NCI-H1048 (cell line): ENCODE measurements at regions not wholly inside any gene's neighbourhood (a gene's known extent, or its start where the extent isn't known, plus 50 kb on each side); places are given as distances from the start of the nearest gene placed in this dataset.

Source experiments
- DNase-seq: peaks from one replicate; lab custom pipeline; 2025; lab: John Stamatoyannopoulos, UW

DNA sequence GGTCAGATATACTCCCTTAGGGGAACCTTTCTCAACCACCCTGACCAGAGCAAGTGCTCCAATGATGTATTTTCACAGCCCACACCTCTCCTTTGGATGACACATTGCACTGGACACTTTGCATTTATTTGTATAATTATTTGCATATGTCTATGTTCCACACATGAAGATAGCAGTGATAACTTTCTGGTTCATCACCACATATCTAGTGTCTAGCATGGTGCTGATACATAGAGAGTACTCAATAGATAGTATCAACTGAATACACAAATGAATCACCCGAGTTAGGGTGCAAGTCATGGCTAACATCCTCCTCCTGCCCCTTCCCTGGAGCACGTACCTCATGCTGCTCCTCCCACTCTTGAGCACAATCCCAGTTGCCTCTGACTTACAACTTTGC, 617.6 kb downstream of the EBF1 start:
- DNase-seq: no peak

DNA sequence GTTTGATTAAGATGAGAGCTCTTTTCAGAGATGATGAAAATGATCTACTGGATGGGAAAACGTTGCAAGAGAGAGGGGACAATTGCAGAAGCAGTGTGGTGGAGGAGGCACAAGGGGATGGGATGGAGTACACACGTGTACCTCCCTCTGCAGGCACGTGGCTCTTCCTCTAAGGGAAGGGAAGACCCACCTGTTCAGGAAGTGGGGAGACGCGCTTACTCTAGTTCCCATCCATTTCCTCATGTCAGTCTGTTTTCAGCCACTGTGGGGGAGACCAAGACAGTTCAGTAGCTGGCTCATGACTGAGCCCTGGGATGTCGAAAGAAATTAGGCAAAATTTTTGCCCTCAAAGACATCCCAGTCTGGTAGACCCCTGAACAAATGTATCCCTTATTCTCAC, 619.2 kb upstream of the CLINT1 start:
- DNase-seq: no peak

DNA sequence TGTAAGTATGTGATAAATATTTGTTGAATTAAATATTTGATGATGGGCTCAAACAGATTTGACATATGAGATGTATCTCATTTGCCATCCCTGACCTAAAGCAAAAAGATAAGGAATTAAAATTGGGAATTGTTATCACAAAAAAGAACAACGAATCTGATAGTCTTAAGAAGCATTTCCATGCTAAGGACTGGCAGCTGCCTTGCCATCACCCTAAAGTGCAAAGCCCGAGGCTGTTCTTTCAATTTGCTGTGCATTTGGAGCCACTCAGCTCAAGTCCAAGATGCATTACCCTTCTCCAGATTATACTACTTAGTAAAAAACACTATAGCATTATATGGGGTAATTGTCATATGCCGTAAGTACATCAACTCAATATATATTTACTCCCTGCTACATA, 618.3 kb upstream of the CLINT1 start:
- DNase-seq: no peak

- DNase-seq: no peak
Measured at GRCh38 chr5:158473016-158473635, 614.2 kb upstream of the CLINT1 start.

- DNase-seq: no peak
Measured at GRCh38 chr5:158471535-158471924, 612.6 kb upstream of the CLINT1 start.

- DNase-seq: no peak
Measured at GRCh38 chr5:158470764-158471534, 612.0 kb upstream of the CLINT1 start.

DNA sequence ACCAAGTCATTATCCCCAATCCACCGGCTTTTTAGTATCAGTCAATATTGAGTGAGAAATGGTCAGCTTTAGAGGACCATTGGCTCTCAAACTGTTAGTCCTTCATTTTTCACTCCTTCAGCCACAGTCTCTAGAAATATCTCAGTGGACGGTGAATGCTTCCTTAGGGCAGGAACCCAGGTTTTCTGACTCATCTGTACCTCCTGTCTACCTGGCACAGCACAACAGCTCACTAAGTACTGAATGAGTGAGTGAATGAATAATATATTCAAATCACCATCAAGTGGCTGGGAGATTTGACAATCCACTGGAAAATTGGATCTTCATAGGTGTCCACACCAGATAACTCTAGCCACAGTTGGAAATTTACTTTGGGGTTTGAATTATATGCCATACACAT, 609.5 kb upstream of the CLINT1 start:
- no peak for DNase-seq

DNA sequence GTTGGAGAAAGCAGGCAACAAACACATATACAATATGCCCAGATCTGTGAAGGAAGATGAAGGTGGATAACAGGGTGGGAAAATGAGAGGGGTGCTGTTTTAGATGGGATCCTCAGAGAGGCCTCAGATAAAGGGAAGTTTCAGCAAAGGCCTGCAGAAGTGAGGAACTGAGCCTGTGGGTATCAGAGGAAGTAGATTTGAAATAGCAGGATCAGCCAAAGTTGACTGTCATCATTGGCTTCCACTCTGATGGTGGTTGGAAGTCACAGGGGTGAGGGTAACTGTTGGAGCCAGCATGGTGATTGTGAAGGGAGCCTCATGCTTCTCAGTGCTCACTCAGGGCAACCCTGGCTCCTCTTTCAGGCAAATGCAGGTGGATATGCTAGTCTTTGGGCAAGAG, 607.2 kb upstream of the CLINT1 start:
- no peak for DNase-seq

DNA sequence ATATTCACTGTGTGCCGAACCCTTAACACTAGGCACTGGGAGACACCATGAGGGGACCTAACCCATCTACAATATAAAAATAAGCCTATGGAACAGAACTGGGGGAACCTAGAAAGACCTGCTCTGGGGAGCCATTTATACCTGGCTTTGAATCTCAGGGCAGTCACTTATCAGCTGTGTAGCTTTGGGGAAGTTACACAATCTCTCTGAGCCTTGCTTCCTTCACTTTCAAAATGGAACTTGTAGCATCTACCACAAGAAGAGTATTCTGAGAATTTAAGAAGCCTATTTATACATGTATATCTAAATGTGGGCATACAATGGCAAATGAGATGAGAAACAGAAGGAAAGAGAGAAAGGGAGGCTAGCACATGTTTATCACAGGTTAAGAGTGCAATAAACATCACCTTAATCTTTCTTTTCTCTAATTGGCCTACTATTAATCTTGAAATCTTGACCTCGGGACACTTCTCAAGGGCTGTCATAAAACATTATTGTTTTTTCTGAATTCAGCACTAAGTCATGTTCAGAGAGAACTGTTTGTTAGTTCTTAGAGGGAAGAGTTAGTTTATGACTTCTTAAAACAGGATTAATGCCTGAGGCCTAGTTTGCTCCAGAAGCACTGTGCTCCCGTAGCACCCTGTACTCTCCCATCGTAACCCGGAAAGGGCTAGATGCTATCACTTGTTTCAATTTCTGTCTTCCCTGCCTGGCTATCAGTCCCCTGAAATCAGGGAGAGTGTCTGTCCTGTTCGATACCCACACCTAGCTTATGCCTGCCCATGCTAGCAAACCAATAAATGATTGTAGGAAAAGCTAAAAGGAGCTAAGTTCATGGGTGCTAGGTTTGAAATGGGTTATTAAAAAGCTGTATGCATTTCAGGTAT, 606.4 kb upstream of the CLINT1 start:
- DNase-seq: no peak

- no peak for DNase-seq
Measured at GRCh38 chr5:158464383-158464782, 605.4 kb upstream of the CLINT1 start.

- DNase-seq: no peak
Measured at GRCh38 chr5:158463938-158464337, 605.0 kb upstream of the CLINT1 start.

- no peak for DNase-seq
Measured at GRCh38 chr5:158463188-158463587, 604.2 kb upstream of the CLINT1 start.

- no peak for DNase-seq
Measured at GRCh38 chr5:158462349-158463114, 603.6 kb upstream of the CLINT1 start.

- DNase-seq: no peak
Measured at GRCh38 chr5:158461240-158461854, 602.4 kb upstream of the CLINT1 start.

- DNase-seq: no peak
Measured at GRCh38 chr5:158458086-158458485, 599.1 kb upstream of the CLINT1 start.

GRCh38 chr5:158456756-158457155, 597.8 kb upstream of the CLINT1 start:
- no peak for DNase-seq

DNA sequence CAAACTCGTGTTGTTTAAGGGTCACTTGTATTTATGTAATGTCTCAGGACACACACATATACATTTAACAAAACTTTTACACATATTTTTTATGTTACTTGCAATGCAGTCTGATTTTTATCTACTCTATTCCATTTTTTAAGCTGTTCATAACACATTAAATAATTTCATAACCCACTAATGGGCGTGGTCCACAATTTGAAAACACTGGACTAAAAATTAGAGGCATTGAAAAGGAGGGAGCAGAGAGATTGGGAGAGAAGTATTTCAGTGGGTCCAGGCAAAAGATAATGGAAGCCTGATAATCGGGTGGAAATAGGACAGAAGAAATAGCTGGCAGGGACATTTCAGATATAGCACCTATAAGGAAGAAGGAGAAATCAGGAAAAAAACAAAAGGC, 597.3 kb upstream of the CLINT1 start:
- DNase-seq: no peak

DNA sequence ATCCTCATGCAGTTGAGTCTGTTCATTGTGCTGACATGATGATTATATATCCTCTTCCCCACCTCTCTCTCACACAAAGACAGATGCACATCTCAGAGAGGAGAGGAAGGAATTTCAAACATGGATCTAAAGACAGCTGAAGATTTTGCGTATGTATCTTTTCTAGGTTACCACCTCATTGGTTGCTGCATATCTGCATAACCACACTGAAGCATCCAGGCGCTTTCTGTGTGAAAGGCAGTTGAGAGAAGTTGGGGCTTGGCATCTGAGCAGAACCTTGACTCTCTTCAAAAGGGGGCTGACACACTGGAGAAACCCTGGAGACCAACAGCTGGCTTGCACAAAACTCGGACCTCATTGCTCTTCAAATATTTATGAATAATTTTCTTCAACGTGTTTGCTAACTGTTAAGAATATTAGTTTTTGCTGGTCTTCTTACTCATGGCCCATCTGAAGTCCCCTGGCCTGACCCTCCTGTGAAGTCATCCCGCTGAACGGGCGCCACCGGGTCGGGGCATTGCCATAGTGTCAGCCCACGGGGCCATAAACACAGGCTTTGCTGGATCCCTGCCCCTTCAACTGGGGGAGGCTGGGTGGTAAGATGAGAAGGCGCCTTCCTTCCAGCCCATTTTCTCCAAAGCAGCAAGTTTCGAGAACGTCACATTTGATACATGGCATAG, 593.2 kb upstream of the CLINT1 start:
- no peak for DNase-seq

GRCh38 chr5:158451203-158451992, 592.5 kb upstream of the CLINT1 start:
- no peak for DNase-seq

- no peak for DNase-seq
Measured at GRCh38 chr5:158450751-158451171, 591.8 kb upstream of the CLINT1 start.
